DND-41 (cell line): ENCODE measurements at regions not wholly inside any gene's neighbourhood (a gene's known extent, or its start where the extent isn't known, plus 50 kb on each side); places are given as distances from the start of the nearest gene placed in this dataset.

Experiments
- CTCF ChIP-seq: IDR thresholded peaks from 2 replicates; pipeline ENCODE4 v1.5.1; 2012; ENCODE audit warnings: borderline replicate concordance, low read length, moderate library complexity, mild to moderate bottlenecking; ENCODE audit not compliant: poor library complexity, severe bottlenecking; ENCODE audit errors: extremely low read depth
- EZH2 ChIP-seq: IDR thresholded peaks from 3 replicates; pipeline ENCODE4 v1.6.1; 2012; ENCODE audit warnings: borderline replicate concordance, low read depth, mild to moderate bottlenecking, moderate library complexity, low read length, inconsistent platforms; ENCODE audit not compliant: severe bottlenecking

- TF ChIP-seq CTCF, result no peak
- TF ChIP-seq EZH2, result no peak
Observed at GRCh38 chr12:124241776-124242528, 52.9 kb upstream of the RFLNA start.
